Stimulated activated naive CD8-positive, alpha-beta T cell treated with anti-CD3 and anti-CD28 coated beads, Interleukin-15, Interleukin-2, amounts not matched to agents 100 ng/mL and 50 ng/mL, for 24 hours (primary cell): ENCODE measurements at regions not wholly inside any gene's neighbourhood (a gene's known extent, or its start where the extent isn't known, plus 50 kb on each side); places are given as distances from the start of the nearest gene placed in this dataset.
"Not testable (repeated sequence)": the region's sequence is repeated elsewhere in the genome, so short reads cannot be mapped to it uniquely, and the experiment has no call there.

Experiments used
- H3K27ac Mint-ChIP-seq: one replicate; pipeline ENCODE4 v1.8.0; 2021; ENCODE audit warnings: mild to moderate bottlenecking, mixed read lengths
- H3K27me3 Mint-ChIP-seq: one replicate; pipeline ENCODE4 v1.8.0; 2021; ENCODE audit warnings: mixed read lengths
- H3K36me3 Mint-ChIP-seq: one replicate; pipeline ENCODE4 v1.8.0; 2021; ENCODE audit warnings: low read depth, mixed read lengths
- H3K4me1 Mint-ChIP-seq: one replicate; pipeline ENCODE4 v1.8.0; 2021; ENCODE audit warnings: low read depth, mixed read lengths
- H3K4me3 Mint-ChIP-seq: one replicate; pipeline ENCODE4 v1.8.0; 2021; ENCODE audit warnings: mild to moderate bottlenecking, mixed read lengths
- H3K9me3 Mint-ChIP-seq: one replicate; pipeline ENCODE4 v1.8.0; 2021; ENCODE audit warnings: mixed read lengths

- H3K27ac Mint-ChIP-seq = no peak overlapping the region
- no peak overlapping the region for H3K4me3 Mint-ChIP-seq
- no peaks in the 10 kb centered on the region for H3K4me1 Mint-ChIP-seq
- H3K36me3 Mint-ChIP-seq = no peaks in the 10 kb centered on the region
- H3K27me3 Mint-ChIP-seq = peaks cover 12% of the 10 kb centered on the region
- H3K9me3 Mint-ChIP-seq = no peaks in the 10 kb centered on the region
Observed at GRCh38 chr1:114269539-114269938, 115.9 kb upstream of the SYT6 start.

DNA sequence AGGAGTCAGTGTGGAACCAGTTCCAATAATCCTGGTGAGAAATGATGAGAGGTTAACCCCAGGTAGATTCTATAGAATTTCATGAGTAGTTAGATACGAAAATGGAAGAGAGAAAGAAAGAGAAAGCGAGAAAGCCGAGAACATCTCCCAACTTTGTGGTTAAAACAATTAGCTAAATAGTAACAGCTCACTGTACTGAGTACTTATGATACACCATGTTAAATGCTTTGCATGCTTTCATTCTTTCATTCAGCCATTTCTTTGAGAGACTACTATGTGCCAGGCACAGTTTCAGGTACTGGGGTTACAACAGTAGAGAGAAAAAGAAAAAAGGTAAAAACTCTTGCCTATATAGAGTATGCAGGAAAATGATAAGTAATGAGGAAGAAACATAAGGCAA, 109.7 kb upstream of the SYT6 start:
- no peaks in the 10 kb centered on the region for H3K9me3 Mint-ChIP-seq
- H3K27ac Mint-ChIP-seq = no peak overlapping the region
- peaks cover 12% of the 10 kb centered on the region for H3K27me3 Mint-ChIP-seq
- H3K36me3 Mint-ChIP-seq = no peaks in the 10 kb centered on the region
- no peak overlapping the region for H3K4me3 Mint-ChIP-seq
- no peaks in the 10 kb centered on the region for H3K4me1 Mint-ChIP-seq

- Mint-ChIP-seq H3K4me3 (no peak overlapping the region), H3K27me3 (peaks cover 12% of the 10 kb centered on the region), H3K4me1 (no peaks in the 10 kb centered on the region), H3K36me3 (no peaks in the 10 kb centered on the region), H3K27ac (no peak overlapping the region), H3K9me3 (no peaks in the 10 kb centered on the region)
Observed at GRCh38 chr1:114262337-114262736, 108.7 kb upstream of the SYT6 start.

DNA sequence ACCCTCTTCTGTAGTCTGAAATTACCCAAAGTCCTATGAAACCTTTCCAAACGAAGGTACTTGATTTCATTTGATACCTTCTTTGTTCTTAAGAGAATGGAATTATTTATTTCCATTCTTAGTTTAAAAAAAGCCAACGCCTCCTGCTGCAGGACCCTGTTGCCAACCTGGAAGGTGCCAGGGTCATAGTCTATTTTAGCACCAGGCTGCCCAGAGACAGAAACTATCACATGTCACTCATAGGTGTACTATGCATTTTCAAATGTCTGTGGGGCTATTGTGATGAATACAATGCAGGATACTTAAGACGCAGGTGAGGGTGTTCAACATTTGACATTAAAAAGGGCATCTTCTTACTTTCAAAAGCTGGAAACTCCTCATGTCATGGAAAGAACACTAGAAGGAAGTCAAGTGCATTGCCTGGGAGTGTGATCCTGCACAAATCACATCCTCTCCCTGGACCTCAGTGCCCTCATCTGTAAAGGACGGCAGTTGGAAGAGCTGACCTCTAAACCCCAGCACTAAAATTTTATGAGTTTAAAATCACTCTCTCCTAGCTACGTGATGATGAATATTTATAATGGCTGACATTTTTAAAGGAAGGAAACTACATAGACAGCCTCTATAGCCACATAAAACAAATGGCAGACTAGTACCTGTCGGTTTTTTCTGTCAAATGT, 107.3 kb upstream of the SYT6 start:
- Mint-ChIP-seq H3K4me1 (no peaks in the 10 kb centered on the region), H3K9me3 (no peaks in the 10 kb centered on the region), H3K27ac (no peak overlapping the region), H3K27me3 (peaks cover 2% of the 10 kb centered on the region), H3K4me3 (no peak overlapping the region), H3K36me3 (no peaks in the 10 kb centered on the region)

- no peak overlapping the region for H3K4me3 Mint-ChIP-seq
- no peak overlapping the region for H3K27ac Mint-ChIP-seq
- H3K9me3 Mint-ChIP-seq = no peaks in the 10 kb centered on the region
- H3K27me3 Mint-ChIP-seq = no peaks in the 10 kb centered on the region
- no peaks in the 10 kb centered on the region for H3K4me1 Mint-ChIP-seq
- H3K36me3 Mint-ChIP-seq = no peaks in the 10 kb centered on the region
Observed at GRCh38 chr1:114259511-114260160, 106.0 kb upstream of the SYT6 start.

GRCh38 chr1:114258633-114259032, 105.0 kb upstream of the SYT6 start:
- Mint-ChIP-seq H3K4me1 (no peaks in the 10 kb centered on the region), H3K27me3 (no peaks in the 10 kb centered on the region), H3K9me3 (peaks cover 3% of the 10 kb centered on the region), H3K36me3 (no peaks in the 10 kb centered on the region), H3K27ac (no peak overlapping the region), H3K4me3 (no peak overlapping the region)

DNA sequence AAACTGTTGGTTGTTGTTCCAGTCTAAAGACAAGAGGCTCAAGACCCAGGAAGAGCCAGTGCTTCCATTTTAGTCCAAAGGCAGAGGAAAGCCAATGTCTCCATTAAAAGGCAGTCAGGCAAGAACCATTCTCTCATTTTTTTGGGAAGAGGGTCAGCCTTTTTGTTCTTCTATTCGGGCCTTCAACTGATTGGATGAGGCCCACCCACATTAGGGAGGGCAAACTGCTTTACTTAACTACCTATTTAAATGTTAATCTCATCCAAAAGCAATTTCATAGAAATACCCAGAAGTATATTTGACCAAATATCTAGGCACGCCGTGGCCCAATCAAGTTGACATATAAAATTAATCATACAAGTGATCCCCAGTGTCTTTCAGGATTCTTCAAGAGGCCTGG, 104.4 kb upstream of the SYT6 start:
- H3K27me3 Mint-ChIP-seq = no peaks in the 10 kb centered on the region
- H3K4me3 Mint-ChIP-seq = no peak overlapping the region
- peaks cover 3% of the 10 kb centered on the region for H3K9me3 Mint-ChIP-seq
- no peak overlapping the region for H3K27ac Mint-ChIP-seq
- H3K36me3 Mint-ChIP-seq = no peaks in the 10 kb centered on the region
- H3K4me1 Mint-ChIP-seq = no peaks in the 10 kb centered on the region

GRCh38 chr1:114257554-114257953, 103.9 kb upstream of the SYT6 start:
- Mint-ChIP-seq H3K4me3 (no peak overlapping the region), H3K36me3 (no peaks in the 10 kb centered on the region), H3K4me1 (no peaks in the 10 kb centered on the region), H3K9me3 (peaks cover 3% of the 10 kb centered on the region), H3K27ac (no peak overlapping the region), H3K27me3 (no peaks in the 10 kb centered on the region)

- Mint-ChIP-seq H3K4me3 (no peak overlapping the region), H3K9me3 (peaks cover 3% of the 10 kb centered on the region), H3K36me3 (no peaks in the 10 kb centered on the region), H3K27me3 (no peaks in the 10 kb centered on the region), H3K4me1 (no peaks in the 10 kb centered on the region), H3K27ac (no peak overlapping the region)
Observed at GRCh38 chr1:114253900-114254299, 100.2 kb upstream of the SYT6 start.

- Mint-ChIP-seq H3K4me3 (no peak overlapping the region), H3K36me3 (no peaks in the 10 kb centered on the region), H3K27ac (no peak overlapping the region), H3K9me3 (peaks cover 3% of the 10 kb centered on the region), H3K27me3 (no peaks in the 10 kb centered on the region), H3K4me1 (no peaks in the 10 kb centered on the region)
Observed at GRCh38 chr1:114251573-114251939, 97.9 kb upstream of the SYT6 start.

- H3K4me3 Mint-ChIP-seq = no peak overlapping the region
- H3K4me1 Mint-ChIP-seq = no peaks in the 10 kb centered on the region
- no peak overlapping the region for H3K27ac Mint-ChIP-seq
- H3K27me3 Mint-ChIP-seq = no peaks in the 10 kb centered on the region
- H3K36me3 Mint-ChIP-seq = no peaks in the 10 kb centered on the region
- peaks cover 3% of the 10 kb centered on the region for H3K9me3 Mint-ChIP-seq
Observed at GRCh38 chr1:114250683-114251572, 97.3 kb upstream of the SYT6 start.

DNA sequence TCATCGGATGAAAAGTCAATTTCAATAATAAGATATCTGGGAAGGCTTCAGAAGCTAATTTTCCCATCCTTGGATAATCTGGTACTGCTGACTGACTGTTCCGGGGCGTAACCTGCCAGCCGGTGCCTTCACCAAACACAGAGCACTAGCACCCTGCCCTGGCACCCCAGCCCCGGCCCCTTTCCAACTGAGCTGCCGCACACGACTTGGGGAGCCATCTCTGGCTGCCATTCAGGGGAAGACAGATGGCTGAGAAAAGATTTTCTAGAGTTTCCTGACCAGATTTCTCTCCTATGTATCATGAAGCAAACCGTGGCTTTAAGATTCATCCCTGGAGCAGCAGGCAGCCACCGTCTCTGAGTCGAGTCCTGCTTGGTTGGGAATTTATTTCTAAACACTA, 96.0 kb upstream of the SYT6 start:
- no peaks in the 10 kb centered on the region for H3K36me3 Mint-ChIP-seq
- no peaks in the 10 kb centered on the region for H3K27me3 Mint-ChIP-seq
- no peak overlapping the region for H3K27ac Mint-ChIP-seq
- peaks cover 3% of the 10 kb centered on the region for H3K9me3 Mint-ChIP-seq
- H3K4me3 Mint-ChIP-seq = no peak overlapping the region
- no peaks in the 10 kb centered on the region for H3K4me1 Mint-ChIP-seq

- Mint-ChIP-seq H3K9me3 (peaks cover 9% of the 10 kb centered on the region), H3K27me3 (no peaks in the 10 kb centered on the region), H3K36me3 (no peaks in the 10 kb centered on the region), H3K4me3 (no peak overlapping the region), H3K27ac (no peak overlapping the region), H3K4me1 (no peaks in the 10 kb centered on the region)
Observed at GRCh38 chr1:114248162-114248561, 94.5 kb upstream of the SYT6 start.

- not testable (repeated sequence) for H3K27ac Mint-ChIP-seq
Observed at GRCh38 chr1:114242531-114243210, 89.0 kb upstream of the SYT6 start.

DNA sequence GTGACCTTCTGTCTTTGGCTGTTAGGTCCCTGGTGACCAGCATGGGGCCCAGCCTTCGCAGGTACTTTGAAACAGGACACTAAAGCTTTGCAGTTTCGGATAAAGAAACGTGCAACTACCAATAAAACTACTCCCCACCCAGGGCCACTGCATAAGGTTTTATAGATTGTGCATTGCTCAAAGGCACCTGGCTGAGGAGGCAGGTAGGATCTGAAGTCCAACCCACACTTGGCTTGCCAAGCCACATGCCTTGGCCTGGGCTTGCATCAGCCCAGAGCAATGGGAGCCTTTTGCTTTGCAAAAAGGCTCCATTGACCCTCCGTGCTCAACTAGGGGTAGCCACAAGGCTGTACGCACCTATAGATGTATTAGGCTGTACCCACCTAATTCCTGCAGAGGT, 84.4 kb upstream of the SYT6 start:
- Mint-ChIP-seq H3K27me3 (peaks cover 3% of the 10 kb centered on the region), H3K4me1 (peaks cover 8% of the 10 kb centered on the region), H3K4me3 (no peak overlapping the region)

More at GRCh38 chr1:114242531-114243210, 89.0 kb upstream of the SYT6 start:
- peaks cover 16% of the 10 kb centered on the region for H3K9me3 Mint-ChIP-seq
- not testable (repeated sequence) for H3K27me3 Mint-ChIP-seq, H3K36me3 Mint-ChIP-seq, H3K4me3 Mint-ChIP-seq, H3K4me1 Mint-ChIP-seq

More for the DNA sequence above, 84.4 kb upstream of the SYT6 start:
- Mint-ChIP-seq H3K27ac (no peak overlapping the region), H3K36me3 (no peaks in the 10 kb centered on the region), H3K9me3 (peaks cover 7% of the 10 kb centered on the region)
